OCI-LY1 (cell line): ENCODE measurements at regions not wholly inside any gene's neighbourhood (a gene's known extent, or its start where the extent isn't known, plus 50 kb on each side); places are given as distances from the start of the nearest gene placed in this dataset.

ENCODE experiments used
- H2AFZ ChIP-seq: fragments of 200-600 bp; sonication (generic), shearing (Covaris generic); 2 replicates; pipeline ENCODE4 v1.6.0; 2014; ENCODE audit warnings: antibody characterized with exemption, mild to moderate bottlenecking, low read length
- H3F3A ChIP-seq: fragments of 200-600 bp; sonication (generic), shearing (Covaris generic); 2 replicates; pipeline ENCODE4 v1.6.0; 2014; ENCODE audit warnings: mild to moderate bottlenecking, antibody characterized with exemption, low read length, moderate library complexity; ENCODE audit not compliant: insufficient read depth
- H3K27ac ChIP-seq: fragments of 200-600 bp; sonication (generic); 2 replicates; pipeline ENCODE4 v1.5.1; 2014; ENCODE audit warnings: low read length, mixed run types, mild to moderate bottlenecking, low read depth; ENCODE audit not compliant: poor library complexity, severe bottlenecking
- H3K27me3 ChIP-seq: fragments of 200-600 bp; sonication (generic); 2 replicates; pipeline ENCODE4 v1.6.0; 2014; ENCODE audit warnings: antibody characterized with exemption, mild to moderate bottlenecking, low read length, moderate library complexity; ENCODE audit not compliant: insufficient read depth
- H3K36me3 ChIP-seq: fragments of 200-600 bp; sonication (generic); 2 replicates; pipeline ENCODE4 v1.6.1; 2014; ENCODE audit warnings: mild to moderate bottlenecking, antibody characterized with exemption, low read length, moderate library complexity, mixed read lengths; ENCODE audit not compliant: insufficient read depth
- H3K4me1 ChIP-seq: fragments of 200-600 bp; sonication (generic); 2 replicates; pipeline ENCODE4 v1.5.1; 2014; ENCODE audit warnings: mild to moderate bottlenecking, low read length, moderate library complexity; ENCODE audit not compliant: insufficient read depth, severe bottlenecking
- H3K4me2 ChIP-seq: fragments of 200-600 bp; sonication (generic), shearing (Covaris generic); 2 replicates; pipeline ENCODE4 v1.6.1; 2014; ENCODE audit warnings: low read length
- H3K4me3 ChIP-seq: fragments of 200-600 bp; sonication (generic); 2 replicates; pipeline ENCODE4 v1.5.1; 2014; ENCODE audit warnings: low read length, low read depth, mild to moderate bottlenecking, mixed read lengths; ENCODE audit not compliant: poor library complexity, severe bottlenecking
- H3K79me2 ChIP-seq: fragments of 200-600 bp; shearing (Covaris generic); 2 replicates; pipeline ENCODE4 v1.6.1; 2016; ENCODE audit warnings: mixed run types, low read length, mixed read lengths; ENCODE audit not compliant: insufficient read depth
- H3K9ac ChIP-seq: fragments of 200-600 bp; sonication (generic), shearing (Covaris generic); 2 replicates; pipeline ENCODE4 v1.6.1; 2014; ENCODE audit warnings: mild to moderate bottlenecking, low read length, mixed read lengths
- H3K9me2 ChIP-seq: fragments of 200-600 bp; sonication (generic), shearing (Covaris generic); 2 replicates; pipeline ENCODE4 v1.6.1; 2014; ENCODE audit warnings: low read depth, mild to moderate bottlenecking, low read length, mixed read lengths
- H3K9me3 ChIP-seq: fragments of 200-600 bp; shearing (Covaris generic); 2 replicates; pipeline ENCODE4 v1.6.1; 2014; ENCODE audit warnings: low read length, mixed read lengths
- H4K20me1 ChIP-seq: fragments of 200-600 bp; sonication (generic), shearing (Covaris generic); 2 replicates; pipeline ENCODE4 v1.6.0; 2016; ENCODE audit warnings: mild to moderate bottlenecking, low read length; ENCODE audit not compliant: insufficient read depth
- CTCF ChIP-seq: fragments of 200-600 bp; sonication (generic), shearing (Covaris generic); IDR thresholded peaks from 2 replicates; pipeline ENCODE4 v1.5.1; 2017; ENCODE audit warnings: mild to moderate bottlenecking, antibody characterized with exemption, low read length, moderate library complexity, mixed read lengths
- EZH2 ChIP-seq: fragments of 200-600 bp; sonication (generic), shearing (Covaris generic); IDR thresholded peaks from 2 replicates; pipeline ENCODE4 v1.8.0; 2017; ENCODE audit warnings: borderline replicate concordance, mixed run types, mild to moderate bottlenecking, antibody characterized with exemption, low read length, moderate library complexity, mixed read lengths

GRCh38 chr7:46791188-46791587 is 790.7 kb downstream of the TNS3 start:
- Histone ChIP-seq H3K4me2 (no peak overlapping the region), H3K9me3 (no peaks in the 10 kb centered on the region), H4K20me1 (no peaks in the 10 kb centered on the region), H3K9me2 (no peaks in the 10 kb centered on the region), H3K27me3 (no peaks in the 10 kb centered on the region), H3K4me1 (no peaks in the 10 kb centered on the region), H3K27ac (no peak overlapping the region), H3K36me3 (no peaks in the 10 kb centered on the region), H3K4me3 (no peak overlapping the region), H3F3A (no peaks in the 10 kb centered on the region), H3K9ac (no peak overlapping the region), H2AFZ (no peak overlapping the region), H3K79me2 (no peaks in the 10 kb centered on the region)
- no peak for TF ChIP-seq EZH2
- TF ChIP-seq CTCF, result no peak

- H3K4me1 ChIP-seq, result no peaks in the 10 kb centered on the region
- H3K27me3 ChIP-seq, result no peaks in the 10 kb centered on the region
- no peak overlapping the region for H2AFZ ChIP-seq
- no peak overlapping the region for H3K4me2 ChIP-seq
- H3K9me3 ChIP-seq, result no peaks in the 10 kb centered on the region
- H3K79me2 ChIP-seq, result no peaks in the 10 kb centered on the region
- no peak for TF ChIP-seq EZH2
- TF ChIP-seq CTCF, result no peak
- H3F3A ChIP-seq, result no peaks in the 10 kb centered on the region
- no peaks in the 10 kb centered on the region for H3K36me3 ChIP-seq
- H3K27ac ChIP-seq, result no peak overlapping the region
- H3K9ac ChIP-seq, result no peak overlapping the region
- no peaks in the 10 kb centered on the region for H3K9me2 ChIP-seq
- no peak overlapping the region for H3K4me3 ChIP-seq
- no peaks in the 10 kb centered on the region for H4K20me1 ChIP-seq
Observed at GRCh38 chr7:46786995-46787394, 794.9 kb downstream of the TNS3 start.

GRCh38 chr7:46786221-46786954 is 795.5 kb downstream of the TNS3 start:
- H3K9me3 ChIP-seq, result peaks cover 4% of the 10 kb centered on the region; the same call in 1 of the 2 replicates
- no peak overlapping the region for H3K9ac ChIP-seq
- no peak overlapping the region for H3K27ac ChIP-seq
- H3K27me3 ChIP-seq, result no peaks in the 10 kb centered on the region
- H3K79me2 ChIP-seq, result no peaks in the 10 kb centered on the region
- no peak overlapping the region for H3K4me3 ChIP-seq
- no peak overlapping the region for H2AFZ ChIP-seq
- no peaks in the 10 kb centered on the region for H3K9me2 ChIP-seq
- H3K4me2 ChIP-seq, result no peak overlapping the region
- H4K20me1 ChIP-seq, result no peaks in the 10 kb centered on the region
- TF ChIP-seq EZH2 (no peak), CTCF (no peak)
- H3F3A ChIP-seq, result no peaks in the 10 kb centered on the region
- no peaks in the 10 kb centered on the region for H3K36me3 ChIP-seq
- H3K4me1 ChIP-seq, result no peaks in the 10 kb centered on the region
